ENCODE measurements at regions not wholly inside any gene's neighbourhood (a gene's known extent, or its start where the extent isn't known, plus 50 kb on each side); places are given as distances from the start of the nearest gene placed in this dataset.

DNA sequence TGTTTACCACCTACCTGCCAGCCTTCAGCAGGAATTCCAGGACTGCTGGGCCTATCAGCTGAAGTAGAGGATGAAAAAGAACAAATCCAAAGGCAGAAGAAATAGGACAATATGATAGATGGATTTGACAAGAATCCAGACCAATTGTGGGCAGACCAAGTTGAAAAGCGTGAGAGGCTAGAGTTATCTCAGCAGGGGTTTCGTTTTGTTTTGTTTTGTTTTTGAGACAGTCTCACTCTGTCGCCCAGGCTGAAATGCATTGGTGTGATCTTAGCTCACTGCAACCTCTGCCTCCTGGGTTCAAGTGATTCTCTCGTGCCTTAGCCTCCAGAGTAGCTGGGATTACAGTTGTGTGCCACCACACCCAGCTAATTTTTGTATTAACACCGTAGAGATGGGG, 113.2 kb downstream of the PALM2AKAP2 start:
- TF ChIP-seq, protein P1, sequence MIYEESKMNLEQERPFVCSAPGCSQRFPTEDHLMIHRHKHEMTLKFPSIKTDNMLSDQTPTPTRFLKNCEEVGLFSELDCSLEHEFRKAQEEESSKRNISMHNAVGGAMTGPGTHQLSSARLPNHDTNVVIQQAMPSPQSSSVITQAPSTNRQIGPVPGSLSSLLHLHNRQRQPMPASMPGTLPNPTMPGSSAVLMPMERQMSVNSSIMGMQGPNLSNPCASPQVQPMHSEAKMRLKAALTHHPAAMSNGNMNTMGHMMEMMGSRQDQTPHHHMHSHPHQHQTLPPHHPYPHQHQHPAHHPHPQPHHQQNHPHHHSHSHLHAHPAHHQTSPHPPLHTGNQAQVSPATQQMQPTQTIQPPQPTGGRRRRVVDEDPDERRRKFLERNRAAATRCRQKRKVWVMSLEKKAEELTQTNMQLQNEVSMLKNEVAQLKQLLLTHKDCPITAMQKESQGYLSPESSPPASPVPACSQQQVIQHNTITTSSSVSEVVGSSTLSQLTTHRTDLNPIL (CRISPR knock-in tag; IDR thresholded peaks at IDR 0.05; ENCODE audit: low read depth) = no peak
- TF ChIP-seq ZC3H10 (CRISPR knock-in tag; IDR thresholded peaks at IDR 0.05) (no peak), PPARA (CRISPR knock-in tag; IDR thresholded peaks at IDR 0.05; ENCODE audit: borderline replicate concordance) (no peak), TOX (CRISPR knock-in tag; IDR thresholded peaks at IDR 0.05; ENCODE audit: borderline replicate concordance) (no peak), ZFP30 (CRISPR knock-in tag; IDR thresholded peaks at IDR 0.05) (no peak), ARNTL (CRISPR knock-in tag; IDR thresholded peaks at IDR 0.05; ENCODE audit: borderline replicate concordance, low read depth) (no peak), SNAI2 (CRISPR knock-in tag; IDR thresholded peaks at IDR 0.05) (no peak)
- TF ChIP-seq, protein P2, sequence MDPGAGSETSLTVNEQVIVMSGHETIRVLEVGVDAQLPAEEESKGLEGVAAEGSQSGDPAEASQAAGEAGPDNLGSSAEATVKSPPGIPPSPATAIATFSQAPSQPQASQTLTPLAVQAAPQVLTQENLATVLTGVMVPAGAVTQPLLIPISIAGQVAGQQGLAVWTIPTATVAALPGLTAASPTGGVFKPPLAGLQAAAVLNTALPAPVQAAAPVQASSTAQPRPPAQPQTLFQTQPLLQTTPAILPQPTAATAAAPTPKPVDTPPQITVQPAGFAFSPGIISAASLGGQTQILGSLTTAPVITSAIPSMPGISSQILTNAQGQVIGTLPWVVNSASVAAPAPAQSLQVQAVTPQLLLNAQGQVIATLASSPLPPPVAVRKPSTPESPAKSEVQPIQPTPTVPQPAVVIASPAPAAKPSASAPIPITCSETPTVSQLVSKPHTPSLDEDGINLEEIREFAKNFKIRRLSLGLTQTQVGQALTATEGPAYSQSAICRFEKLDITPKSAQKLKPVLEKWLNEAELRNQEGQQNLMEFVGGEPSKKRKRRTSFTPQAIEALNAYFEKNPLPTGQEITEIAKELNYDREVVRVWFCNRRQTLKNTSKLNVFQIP (CRISPR knock-in tag; IDR thresholded peaks at IDR 0.05; ENCODE audit: borderline replicate concordance, low read depth) = no peak
- TF ChIP-seq, protein P3, sequence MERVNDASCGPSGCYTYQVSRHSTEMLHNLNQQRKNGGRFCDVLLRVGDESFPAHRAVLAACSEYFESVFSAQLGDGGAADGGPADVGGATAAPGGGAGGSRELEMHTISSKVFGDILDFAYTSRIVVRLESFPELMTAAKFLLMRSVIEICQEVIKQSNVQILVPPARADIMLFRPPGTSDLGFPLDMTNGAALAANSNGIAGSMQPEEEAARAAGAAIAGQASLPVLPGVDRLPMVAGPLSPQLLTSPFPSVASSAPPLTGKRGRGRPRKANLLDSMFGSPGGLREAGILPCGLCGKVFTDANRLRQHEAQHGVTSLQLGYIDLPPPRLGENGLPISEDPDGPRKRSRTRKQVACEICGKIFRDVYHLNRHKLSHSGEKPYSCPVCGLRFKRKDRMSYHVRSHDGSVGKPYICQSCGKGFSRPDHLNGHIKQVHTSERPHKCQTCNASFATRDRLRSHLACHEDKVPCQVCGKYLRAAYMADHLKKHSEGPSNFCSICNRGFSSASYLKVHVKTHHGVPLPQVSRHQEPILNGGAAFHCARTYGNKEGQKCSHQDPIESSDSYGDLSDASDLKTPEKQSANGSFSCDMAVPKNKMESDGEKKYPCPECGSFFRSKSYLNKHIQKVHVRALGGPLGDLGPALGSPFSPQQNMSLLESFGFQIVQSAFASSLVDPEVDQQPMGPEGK (CRISPR knock-in tag; IDR thresholded peaks at IDR 0.05; ENCODE audit: borderline replicate concordance) = no peak
